HG03469 (cell line): ENCODE measurements at regions not wholly inside any gene's neighbourhood (a gene's known extent, or its start where the extent isn't known, plus 50 kb on each side); places are given as distances from the start of the nearest gene placed in this dataset.
"Not testable (repeated sequence)": the region's sequence is repeated elsewhere in the genome, so short reads cannot be mapped to it uniquely, and the experiment has no call there.

ENCODE experiments used
- ATAC-seq: cut with Tn5 transposase; IDR thresholded peaks from one replicate; pipeline ENCODE4 v1.9.1; 2021; ENCODE audit warnings: mild to moderate bottlenecking, moderate library complexity, moderate number of reproducible peaks; ENCODE audit not compliant: unreplicated experiment

DNA sequence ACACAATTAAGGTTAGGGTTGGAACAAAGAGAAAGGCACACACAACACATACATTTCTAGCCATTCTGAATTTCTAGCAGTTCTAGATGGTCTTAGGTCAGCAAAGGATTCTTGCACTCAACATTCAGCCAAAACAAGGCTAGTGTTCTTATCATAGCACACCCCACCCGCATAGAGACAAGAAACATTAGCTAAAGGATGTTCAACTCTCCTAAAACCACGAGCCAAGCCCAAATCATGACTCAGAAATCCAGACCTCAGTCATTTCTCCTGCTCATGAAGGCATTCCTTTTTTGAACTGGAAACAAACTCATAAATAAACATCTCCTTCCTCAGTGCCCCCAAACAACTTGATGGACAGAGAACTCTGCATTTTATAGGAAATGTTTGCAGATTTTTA, 293.0 kb upstream of the NOTCH2NLA start:
- ATAC-seq: not testable (repeated sequence)

DNA sequence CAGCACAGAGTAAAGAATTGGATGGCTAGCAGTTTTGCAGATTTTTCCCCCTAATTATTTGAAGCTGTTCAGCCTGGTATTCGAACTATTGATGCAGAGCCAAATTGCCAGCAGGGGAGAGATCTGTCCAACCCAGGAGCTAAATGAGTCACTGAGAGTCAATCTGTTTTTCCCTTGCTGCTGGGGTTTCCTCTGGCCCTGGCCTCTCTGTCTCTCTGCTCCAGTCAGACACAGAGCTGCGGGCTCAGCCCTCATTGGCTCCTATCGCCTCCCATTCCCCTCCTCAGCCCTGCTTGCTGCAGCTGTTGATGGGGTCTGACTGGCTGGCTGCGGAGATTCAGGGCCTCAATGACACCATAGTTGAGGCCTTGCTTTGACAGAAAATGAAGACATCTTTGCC, 284.9 kb upstream of the NOTCH2NLA start:
- ATAC-seq: not testable (repeated sequence)

DNA sequence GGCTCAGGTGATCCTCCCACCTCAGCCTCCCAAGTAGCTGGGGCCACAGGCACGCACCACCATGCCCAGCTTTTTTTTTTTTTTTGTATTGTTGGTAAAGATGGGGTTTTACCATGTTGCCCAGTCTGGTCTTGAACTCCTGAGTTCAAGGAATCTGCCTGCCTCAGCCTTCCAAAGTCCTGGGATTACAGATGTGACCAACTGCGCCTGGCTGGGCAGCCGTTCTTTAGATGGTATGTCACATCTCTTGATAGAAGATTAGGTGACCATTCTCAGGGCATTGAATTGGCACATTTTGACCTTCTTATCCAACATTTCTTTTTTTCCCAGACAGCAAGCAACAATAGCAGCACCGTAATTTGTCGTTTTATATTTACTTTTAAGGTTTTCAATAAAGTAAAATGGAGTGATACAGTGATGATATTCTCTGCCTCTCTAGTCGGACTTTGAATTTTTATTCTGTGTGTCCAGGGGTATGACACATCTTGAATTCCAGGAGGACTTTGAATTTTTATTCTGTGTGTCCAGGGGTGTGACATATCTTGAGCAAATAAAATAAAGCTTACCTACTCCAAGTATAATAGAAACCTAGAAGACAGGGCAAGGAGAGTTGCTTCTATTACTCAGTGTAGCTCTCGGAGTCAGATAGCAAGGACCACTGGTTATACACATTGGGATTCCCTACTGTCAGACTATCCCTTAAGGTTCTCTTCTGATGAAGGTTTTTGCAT, 282.4 kb upstream of the NOTCH2NLA start:
- not testable (repeated sequence) for ATAC-seq

DNA sequence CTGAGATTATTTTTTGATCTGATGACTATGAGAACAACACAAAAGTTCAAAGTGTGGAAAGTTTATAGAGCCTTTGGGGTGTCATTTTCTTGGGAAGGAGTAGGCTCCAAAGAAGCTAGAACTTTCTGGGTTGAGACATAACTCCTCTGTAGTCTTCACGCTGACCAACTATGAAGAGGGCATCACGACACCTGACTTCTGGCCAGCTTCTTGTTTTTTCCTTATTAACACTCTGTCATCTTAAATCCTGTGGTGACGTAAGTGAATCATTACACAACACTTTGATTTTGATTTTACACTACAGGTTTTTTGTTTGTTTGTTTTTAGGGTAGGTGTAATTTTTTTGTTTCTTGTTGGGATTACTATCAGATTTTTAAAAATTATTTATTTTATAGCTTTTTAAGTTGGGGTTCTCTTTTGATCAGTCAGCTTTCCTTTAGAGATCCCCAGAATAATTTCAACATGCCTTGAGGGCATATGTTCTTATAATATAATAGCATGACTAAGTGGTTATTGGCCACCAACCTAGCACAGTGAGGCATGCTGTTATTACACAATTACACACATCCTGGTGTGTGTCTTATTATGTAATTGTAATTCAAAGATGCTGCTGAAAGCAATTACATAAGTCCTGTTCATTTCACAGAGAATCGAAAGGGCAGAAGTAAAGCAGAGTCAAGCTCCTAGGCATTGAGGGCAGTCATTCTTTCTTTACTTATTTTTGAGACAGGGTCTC, 281.6 kb upstream of the NOTCH2NLA start:
- not testable (repeated sequence) for ATAC-seq

DNA sequence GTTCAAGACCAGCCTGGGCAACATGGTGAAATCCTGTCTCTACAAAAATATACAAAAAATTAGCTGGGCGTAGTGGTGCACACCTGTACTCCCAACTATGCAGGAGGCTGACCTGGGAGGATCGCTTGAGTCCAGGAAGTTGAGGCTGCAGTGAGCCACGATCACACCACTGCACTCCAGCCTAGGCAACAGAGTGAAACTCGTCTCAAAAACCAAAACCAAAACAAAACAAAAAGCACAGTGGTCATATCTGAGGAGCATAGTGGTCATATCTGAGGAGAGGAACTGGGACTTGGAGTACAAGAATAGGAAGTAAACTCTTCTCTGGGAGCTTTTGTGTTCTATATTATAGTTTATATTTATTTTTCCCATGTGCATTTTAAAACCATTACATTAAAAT, 275.3 kb upstream of the NOTCH2NLA start:
- ATAC-seq: not testable (repeated sequence)

DNA sequence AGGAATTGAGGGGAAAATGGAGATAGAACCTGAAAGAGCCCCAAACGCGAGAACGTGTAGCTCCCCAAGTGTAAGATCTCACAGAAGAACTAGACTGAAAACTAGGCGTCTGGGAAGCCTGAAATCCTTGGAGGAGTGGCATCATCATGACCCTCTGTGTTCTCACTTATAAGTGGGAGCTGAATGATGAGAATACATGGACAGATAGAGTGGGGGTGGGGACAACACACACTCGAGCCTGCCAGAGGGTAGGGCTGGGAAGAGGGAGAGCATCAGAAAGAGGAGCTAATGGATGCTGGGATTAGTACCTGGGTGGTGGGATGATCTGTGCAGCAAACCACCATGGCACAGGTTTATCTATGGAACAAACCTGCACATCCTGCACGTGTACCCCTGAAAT, 258.7 kb upstream of the NOTCH2NLA start:
- not testable (repeated sequence) for ATAC-seq

DNA sequence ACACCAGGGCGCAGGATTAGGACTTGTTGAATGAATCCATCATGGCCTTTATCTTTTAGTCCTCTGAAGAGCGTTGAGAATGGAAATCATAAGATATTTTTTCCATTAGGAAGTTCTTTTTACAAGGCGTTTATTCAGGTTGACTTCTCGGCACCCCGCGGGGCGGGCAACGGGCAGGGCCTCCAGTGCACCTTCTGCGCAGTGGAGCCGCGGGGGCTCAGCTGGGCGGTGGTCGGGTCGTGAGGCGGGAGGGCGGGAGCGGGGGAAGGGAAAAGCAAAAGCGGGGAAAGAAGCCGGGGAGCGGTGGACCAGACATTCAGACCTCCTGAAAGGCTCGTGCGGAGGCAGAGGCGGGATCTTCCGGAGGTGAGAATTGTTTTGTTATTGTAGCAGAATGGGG, 258.3 kb upstream of the NOTCH2NLA start:
- ATAC-seq: not testable (repeated sequence)

DNA sequence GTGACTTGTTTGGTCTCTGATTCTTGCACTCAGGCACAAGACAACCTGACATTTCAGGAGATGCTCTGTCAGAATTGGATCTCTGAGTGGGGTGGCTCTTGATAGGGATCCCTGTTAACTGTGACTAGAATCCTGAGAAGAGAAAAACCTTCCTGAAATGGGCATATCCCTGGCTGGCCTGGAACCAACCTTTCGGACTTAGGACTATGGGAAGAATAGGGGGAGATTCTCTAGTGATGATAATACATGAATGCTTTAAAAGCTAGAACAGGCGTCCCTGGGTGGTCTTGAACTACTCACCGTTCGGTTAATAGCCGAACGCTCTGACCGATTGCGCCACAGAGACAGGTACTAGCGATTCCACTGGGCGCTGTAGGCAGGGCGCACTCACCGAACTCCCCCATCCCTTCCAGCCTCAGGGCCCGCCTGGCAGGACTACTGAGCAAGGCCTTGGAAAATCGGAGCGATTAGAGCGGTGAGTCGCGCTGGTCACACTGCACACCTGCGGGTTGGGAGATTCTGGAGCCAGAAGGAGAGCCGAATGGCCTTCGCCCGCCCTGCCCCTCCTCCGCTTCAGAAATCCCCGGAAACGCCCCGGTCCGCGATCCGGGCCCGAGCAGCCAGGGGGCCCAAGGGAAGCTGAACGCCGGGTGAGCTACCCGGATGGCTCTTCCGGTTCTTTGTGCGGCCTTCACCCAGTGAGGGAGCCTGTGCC, 257.6 kb upstream of the NOTCH2NLA start:
- not testable (repeated sequence) for ATAC-seq

DNA sequence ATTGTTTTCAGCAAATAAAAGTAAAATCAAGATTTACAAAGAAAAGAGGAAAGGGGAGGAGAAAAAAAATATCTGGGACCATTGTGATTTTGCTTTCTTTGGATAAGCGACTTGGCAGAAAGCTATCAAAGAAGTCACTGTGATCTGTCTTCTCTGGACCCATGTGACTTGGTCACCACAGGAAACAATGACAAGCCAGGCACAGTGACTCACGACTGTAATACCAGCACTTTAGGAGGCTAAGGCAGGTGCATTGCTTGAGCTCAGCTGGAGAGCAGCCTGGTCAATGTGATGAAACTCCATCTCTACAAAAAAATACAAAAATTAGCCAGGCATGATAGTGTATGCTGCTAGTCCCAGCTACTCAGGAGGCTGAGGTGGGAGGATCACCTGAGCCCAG, 255.4 kb upstream of the NOTCH2NLA start:
- not testable (repeated sequence) for ATAC-seq

DNA sequence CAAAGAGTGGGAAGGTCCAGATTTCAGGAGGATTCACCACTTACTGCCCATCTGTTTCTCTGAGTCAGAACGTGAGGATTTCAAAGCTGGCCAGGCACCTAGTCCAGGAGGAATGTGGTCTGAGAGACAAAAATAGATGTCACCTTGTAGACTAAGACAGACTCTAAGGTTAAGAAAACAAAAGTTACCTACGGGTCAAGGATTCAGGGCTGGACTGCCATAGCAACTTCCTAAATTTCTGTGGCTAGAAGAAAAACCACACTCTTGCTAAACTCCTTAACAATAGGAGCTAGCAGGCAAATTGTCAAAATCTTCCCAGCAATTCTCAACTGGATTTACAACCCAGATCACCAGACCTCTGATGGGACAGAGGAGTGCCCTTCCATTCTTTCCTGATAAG, 250.4 kb upstream of the NOTCH2NLA start:
- ATAC-seq: not testable (repeated sequence)

DNA sequence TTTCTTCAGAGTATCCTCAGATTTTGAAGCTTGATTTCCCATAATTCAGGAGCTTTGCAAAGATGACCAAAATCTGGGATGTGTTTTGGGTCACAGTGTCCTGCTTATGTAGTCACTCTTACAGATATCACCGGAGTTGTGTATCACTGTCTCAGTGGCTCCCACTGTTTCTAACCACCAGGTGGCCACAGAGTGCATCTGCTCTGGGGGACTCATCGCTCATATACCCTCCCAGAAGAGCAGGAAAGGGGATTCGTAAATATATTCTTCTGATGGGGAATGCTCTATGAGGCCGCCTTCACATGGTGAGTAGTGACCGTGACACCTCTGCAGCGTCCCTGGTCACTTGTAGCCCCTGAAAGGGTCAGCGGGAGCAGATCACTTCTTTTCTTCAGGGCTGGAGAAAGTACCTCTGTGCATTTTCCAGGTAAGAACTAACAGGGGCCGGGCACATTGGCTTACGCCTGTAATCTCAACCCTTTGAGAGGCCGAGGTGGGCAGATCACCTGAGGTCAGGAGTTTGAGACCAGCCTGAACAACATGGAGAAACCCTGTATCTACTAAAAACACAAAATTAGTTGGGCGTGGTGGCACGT, 249.4 kb upstream of the NOTCH2NLA start:
- ATAC-seq: not testable (repeated sequence)

DNA sequence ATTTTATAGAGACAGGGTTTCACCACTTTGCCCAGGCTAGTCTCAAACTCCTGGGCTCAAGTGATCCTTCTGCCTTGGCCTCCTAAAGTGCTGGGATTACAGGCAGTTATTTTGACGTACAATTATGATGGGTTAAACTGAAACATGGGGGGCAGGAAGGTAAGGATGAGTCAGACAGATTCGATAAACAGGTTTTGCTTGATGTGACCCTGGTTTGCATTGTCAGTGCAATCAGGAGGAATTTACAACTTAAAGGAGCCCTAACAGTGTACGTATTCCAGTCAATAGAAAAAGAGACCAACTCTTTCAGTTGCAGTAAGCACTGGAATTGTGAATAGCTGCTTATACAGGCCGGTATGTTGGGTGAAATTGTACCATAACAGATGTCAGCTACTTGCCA, 246.3 kb upstream of the NOTCH2NLA start:
- ATAC-seq: not testable (repeated sequence)

DNA sequence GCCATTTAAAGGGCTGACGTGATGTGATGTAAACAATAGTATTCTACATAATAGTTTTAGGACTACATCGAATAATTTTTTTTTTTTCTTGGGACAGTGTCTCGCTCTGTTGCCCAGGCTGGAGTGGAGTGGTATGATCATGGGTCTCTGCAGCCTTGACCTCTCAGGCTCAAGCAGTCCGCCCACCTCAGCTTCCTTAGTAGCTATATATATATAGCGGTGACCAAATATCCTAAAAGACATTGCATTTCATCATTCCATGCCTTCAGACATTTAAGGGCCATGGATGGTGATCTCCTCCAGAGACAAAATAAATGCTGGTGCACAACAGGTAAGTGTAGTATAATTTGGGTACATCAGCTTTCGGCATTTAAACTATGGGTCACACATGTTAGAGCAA, 245.4 kb upstream of the NOTCH2NLA start:
- not testable (repeated sequence) for ATAC-seq

DNA sequence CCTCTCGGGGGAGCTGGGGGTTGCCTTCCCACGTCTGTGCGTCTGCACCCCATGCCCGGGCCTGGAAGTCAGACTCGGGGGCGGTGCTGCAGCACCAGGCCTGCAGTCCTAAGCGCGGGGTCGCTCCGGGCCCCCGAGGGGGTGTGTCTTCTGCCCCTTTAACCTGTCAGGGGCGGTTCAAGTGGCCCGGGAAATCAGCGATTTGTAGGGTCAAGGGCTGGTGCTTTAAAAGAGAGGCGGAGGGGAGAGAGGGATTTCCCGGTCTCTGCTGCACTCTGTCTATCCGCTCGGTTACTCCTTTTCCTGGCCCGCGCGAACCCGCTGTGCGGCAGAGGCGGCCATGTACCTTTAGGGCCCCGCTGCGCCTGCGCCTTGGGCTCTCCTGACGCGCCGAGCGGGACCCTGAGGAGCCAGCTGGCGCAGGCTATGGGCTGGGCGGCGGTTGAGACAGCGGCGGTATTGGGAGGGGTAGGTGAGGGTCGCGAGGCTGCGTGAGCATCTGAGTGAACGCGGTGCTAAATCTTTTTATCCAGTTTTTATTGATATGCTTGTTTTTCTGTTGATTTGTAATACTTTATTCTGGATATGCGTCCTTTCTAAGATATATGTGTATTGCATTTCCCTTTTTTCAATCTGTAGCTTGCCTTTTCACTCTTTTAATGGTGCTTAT, 243.5 kb upstream of the NOTCH2NLA start:
- ATAC-seq: peak; percentile 74

DNA sequence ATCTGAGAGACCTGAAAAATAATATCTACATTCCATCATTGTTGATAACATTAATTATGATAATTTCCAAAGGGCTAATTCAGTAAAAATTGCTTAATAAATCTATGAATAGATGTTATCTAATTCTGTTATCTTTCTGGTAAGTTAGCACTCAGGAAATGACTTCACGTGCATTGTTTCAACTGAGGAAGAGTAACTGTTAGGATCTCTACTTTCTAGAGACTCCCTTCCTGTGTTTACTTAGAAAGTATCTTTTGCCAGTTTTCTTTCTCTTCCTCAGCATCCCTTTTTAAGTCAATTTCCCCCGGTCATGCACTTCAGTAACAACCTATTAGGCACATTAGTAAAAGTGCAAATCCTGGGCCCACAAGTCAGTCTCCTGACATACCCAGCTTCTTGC, 231.1 kb upstream of the NOTCH2NLA start:
- not testable (repeated sequence) for ATAC-seq

DNA sequence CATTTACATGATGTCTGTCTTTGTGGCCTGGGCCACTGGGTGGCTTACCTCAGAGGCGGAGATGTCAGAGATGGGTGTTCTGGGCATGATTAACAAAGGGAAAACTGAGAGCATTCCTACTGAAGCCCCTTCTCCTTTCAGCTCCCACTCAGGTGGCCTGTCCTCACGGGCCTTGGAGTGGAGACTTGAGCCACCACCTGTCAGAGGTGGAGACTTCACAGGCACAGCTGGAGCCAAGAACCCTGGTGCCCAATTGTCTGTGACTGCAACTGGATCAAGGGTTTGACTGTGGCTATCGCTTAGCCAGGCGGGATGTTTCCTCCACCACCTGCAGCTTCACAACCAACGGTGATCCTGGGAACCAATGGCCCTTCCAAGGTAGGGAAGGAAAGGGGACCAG, 230.5 kb upstream of the NOTCH2NLA start:
- ATAC-seq: not testable (repeated sequence)

DNA sequence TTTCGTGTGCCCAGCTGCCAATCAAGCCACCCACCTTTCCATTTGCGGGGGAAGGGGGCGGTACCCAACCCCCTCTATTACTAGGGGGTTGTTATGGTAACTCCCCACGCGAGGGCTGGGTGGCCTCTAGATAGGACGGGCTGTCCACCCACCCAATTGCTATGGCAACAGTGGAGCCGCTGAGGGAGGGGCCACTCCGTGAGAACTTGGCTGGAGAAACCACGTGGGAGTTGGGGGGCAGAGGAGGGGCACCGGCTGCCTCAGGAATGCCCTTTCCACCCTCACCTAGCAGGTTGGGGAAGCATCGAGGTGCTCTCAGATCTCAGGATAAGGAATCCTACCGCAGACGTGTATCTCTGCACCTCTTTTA, 220.0 kb upstream of the NOTCH2NLA start:
- not testable (repeated sequence) for ATAC-seq

DNA sequence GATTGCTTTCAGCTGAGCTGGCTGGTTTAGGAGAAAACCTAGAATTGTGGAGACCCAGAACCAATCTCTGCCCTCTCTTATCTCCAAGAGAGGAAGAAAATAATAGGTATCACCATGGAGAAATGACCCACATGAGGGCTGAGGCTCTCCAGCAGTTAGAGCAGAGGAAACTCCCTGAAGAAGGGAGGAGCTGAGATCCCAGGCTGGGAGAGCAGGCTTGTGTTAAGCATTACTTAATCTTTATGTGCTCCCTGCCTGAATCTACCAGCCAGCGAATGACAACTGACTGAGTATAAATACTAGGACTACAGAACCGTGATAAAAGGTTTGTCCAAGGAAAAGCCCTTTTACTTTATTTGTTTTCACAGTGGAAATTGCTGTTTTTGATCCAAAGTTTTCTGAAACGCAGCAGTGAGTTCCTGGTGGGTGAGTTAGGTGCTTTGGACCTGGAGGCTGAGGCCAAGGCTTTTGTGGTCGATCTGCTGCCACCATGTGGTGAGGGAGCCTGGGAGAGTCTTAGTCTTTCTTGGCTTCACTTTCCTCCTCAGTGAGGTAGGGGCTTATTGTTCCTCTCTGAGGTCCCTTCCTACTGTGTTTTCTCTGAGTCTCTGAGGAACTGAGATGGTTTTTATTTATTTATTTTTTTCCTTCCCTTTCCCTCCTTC, 219.5 kb upstream of the NOTCH2NLA start:
- not testable (repeated sequence) for ATAC-seq

DNA sequence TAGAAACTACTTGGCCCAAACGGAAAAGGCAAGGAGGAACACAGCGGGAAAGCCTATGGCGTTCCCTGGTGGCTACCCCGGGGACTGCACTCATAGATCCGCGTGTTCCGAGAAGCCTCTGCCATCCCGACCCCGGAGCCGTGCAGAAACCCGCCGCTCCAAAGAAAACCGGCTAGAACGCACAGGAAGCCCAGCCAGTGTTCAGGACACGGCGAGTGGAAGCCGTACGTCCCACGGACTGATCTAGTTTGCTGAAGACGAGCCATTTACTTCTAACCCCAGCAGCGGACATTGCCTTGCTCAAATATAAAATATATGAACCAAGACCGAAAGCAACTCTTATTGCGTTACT, 215.0 kb upstream of the NOTCH2NLA start:
- not testable (repeated sequence) for ATAC-seq
